Neural progenitor cell (in vitro differentiated cells): ENCODE measurements at regions not wholly inside any gene's neighbourhood (a gene's known extent, or its start where the extent isn't known, plus 50 kb on each side); places are given as distances from the start of the nearest gene placed in this dataset.

Experiments used
- CTCF ChIP-seq: fragments of 200-600 bp; sonication (generic); IDR thresholded peaks from 2 replicates; pipeline ENCODE4 v1.5.1; 2017; ENCODE audit warnings: antibody characterized with exemption, mild to moderate bottlenecking
- EZH2 ChIP-seq: fragments of 200-600 bp; sonication (generic); IDR thresholded peaks from 2 replicates; pipeline ENCODE4 v1.6.1; 2017; ENCODE audit warnings: antibody characterized with exemption, mild to moderate bottlenecking, moderate library complexity

GRCh38 chr2:220227266-220227920 lies 600.0 kb downstream of the SLC4A3 start:
- TF ChIP-seq CTCF (no peak), EZH2 (no peak)
